HG03457 (cell line): ENCODE measurements at regions not wholly inside any gene's neighbourhood (a gene's known extent, or its start where the extent isn't known, plus 50 kb on each side); places are given as distances from the start of the nearest gene placed in this dataset.
"Not testable (repeated sequence)": the region's sequence is repeated elsewhere in the genome, so short reads cannot be mapped to it uniquely, and the experiment has no call there.

ENCODE experiments used
- ATAC-seq: cut with Tn5 transposase; IDR thresholded peaks from one replicate; pipeline ENCODE4 v1.9.1; 2021; ENCODE audit warnings: moderate number of reproducible peaks; ENCODE audit not compliant: unreplicated experiment

GRCh38 chr4:81319657-81320056, 104.6 kb upstream of the PRKG2 start:
- no peak for ATAC-seq

GRCh38 chr4:81314897-81315470, 100.0 kb upstream of the PRKG2 start:
- no peak for ATAC-seq

GRCh38 chr4:81314196-81314896, 99.3 kb upstream of the PRKG2 start:
- ATAC-seq: no peak

GRCh38 chr4:81307991-81308390, 93.0 kb upstream of the PRKG2 start:
- ATAC-seq: no peak

- no peak for ATAC-seq
Observed at GRCh38 chr4:81304871-81305270, 89.8 kb upstream of the PRKG2 start.

GRCh38 chr4:81300352-81300751, 85.3 kb upstream of the PRKG2 start:
- not testable (repeated sequence) for ATAC-seq

GRCh38 chr4:81290813-81291212, 75.8 kb upstream of the PRKG2 start:
- ATAC-seq: no peak

- ATAC-seq: no peak
Observed at GRCh38 chr4:81287101-81287500, 72.1 kb upstream of the PRKG2 start.

GRCh38 chr4:81282131-81282530, 67.1 kb upstream of the PRKG2 start:
- ATAC-seq: no peak

- ATAC-seq: no peak
Observed at GRCh38 chr4:81274460-81274859, 59.4 kb upstream of the PRKG2 start.

GRCh38 chr4:81272671-81273070, 57.6 kb upstream of the PRKG2 start:
- no peak for ATAC-seq
